IMR-90 (cell line): ENCODE measurements at regions not wholly inside any gene's neighbourhood (a gene's known extent, or its start where the extent isn't known, plus 50 kb on each side); places are given as distances from the start of the nearest gene placed in this dataset.

Experiments
- BHLHE40 ChIP-seq: fragments of 150-350 bp; IDR thresholded peaks from 2 replicates; pipeline ENCODE4 v1.6.1; 2016; ENCODE audit warnings: mild to moderate bottlenecking, low read depth, low read length
- CHD1 ChIP-seq: IDR thresholded peaks from 2 replicates; pipeline ENCODE4 v1.6.1; 2012; ENCODE audit warnings: low read depth, low read length, improper control_type of control experiment
- FOS ChIP-seq: fragments of 150-350 bp; IDR thresholded peaks from 2 replicates; pipeline ENCODE4 v1.6.1; 2016; ENCODE audit warnings: low read depth, low read length
- NFE2L2 ChIP-seq: fragments of 150-350 bp; IDR thresholded peaks from 2 replicates; pipeline ENCODE4 v1.6.1; 2016; ENCODE audit warnings: low read depth, mild to moderate bottlenecking, low read length
- POLR2A ChIP-seq: IDR thresholded peaks from 2 replicates; pipeline ENCODE4 v1.6.1; 2012; ENCODE audit warnings: mild to moderate bottlenecking, low read depth, low read length
- RAD21 ChIP-seq: IDR thresholded peaks from 2 replicates; pipeline ENCODE4 v1.6.1; 2012; ENCODE audit warnings: low read length, improper control_type of control experiment
- RCOR1 ChIP-seq: IDR thresholded peaks from 2 replicates; pipeline ENCODE4 v1.6.1; 2012; ENCODE audit warnings: mild to moderate bottlenecking, low read length, improper control_type of control experiment; ENCODE audit not compliant: insufficient replicate concordance
- SMC3 ChIP-seq: fragments of 150-350 bp; IDR thresholded peaks from 2 replicates; pipeline ENCODE4 v1.6.1; 2016; ENCODE audit warnings: low read depth, mild to moderate bottlenecking, antibody characterized with exemption, low read length, moderate library complexity
- USF2 ChIP-seq: fragments of 150-350 bp; IDR thresholded peaks from 2 replicates; pipeline ENCODE4 v1.6.1; 2017; ENCODE audit warnings: mild to moderate bottlenecking, antibody characterized with exemption, low read length, low read depth
- TF ChIP-seq, protein P1 (sequence below): conservative IDR thresholded peaks from 2 replicates; pipeline ENCODE4 v1.5.1; 2012; ENCODE audit warnings: mild to moderate bottlenecking, low read depth, low read length, improper control_type of control experiment

DNA sequence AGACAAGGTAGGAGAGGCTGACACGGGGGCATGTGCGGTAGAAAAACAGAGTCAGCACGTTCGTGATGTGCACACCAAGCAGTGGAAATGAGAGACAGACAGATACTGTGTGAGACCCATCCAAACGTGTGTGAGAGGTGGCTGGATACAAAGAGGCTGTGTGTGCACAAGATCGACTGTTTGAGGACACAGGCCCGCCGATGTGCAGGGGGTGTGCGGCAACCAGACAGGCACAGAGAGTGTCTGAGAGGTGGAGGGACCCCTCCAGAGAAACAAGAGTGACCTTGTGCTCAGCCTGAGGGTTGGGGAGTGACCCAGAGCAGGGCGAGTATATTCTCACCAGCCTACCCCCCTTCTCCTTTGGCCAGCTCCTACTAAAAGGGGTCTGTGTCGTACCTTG lies 97.8 kb upstream of the IPO9 start:
- TF ChIP-seq BHLHE40 (no peak), POLR2A (no peak), CHD1 (no peak), RAD21 (no peak), USF2 (no peak), FOS (no peak), SMC3 (no peak), NFE2L2 (no peak), RCOR1 (no peak)
- TF ChIP-seq, protein P1, sequence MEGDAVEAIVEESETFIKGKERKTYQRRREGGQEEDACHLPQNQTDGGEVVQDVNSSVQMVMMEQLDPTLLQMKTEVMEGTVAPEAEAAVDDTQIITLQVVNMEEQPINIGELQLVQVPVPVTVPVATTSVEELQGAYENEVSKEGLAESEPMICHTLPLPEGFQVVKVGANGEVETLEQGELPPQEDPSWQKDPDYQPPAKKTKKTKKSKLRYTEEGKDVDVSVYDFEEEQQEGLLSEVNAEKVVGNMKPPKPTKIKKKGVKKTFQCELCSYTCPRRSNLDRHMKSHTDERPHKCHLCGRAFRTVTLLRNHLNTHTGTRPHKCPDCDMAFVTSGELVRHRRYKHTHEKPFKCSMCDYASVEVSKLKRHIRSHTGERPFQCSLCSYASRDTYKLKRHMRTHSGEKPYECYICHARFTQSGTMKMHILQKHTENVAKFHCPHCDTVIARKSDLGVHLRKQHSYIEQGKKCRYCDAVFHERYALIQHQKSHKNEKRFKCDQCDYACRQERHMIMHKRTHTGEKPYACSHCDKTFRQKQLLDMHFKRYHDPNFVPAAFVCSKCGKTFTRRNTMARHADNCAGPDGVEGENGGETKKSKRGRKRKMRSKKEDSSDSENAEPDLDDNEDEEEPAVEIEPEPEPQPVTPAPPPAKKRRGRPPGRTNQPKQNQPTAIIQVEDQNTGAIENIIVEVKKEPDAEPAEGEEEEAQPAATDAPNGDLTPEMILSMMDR: no peak
